H9 (cell line): ENCODE measurements at regions not wholly inside any gene's neighbourhood (a gene's known extent, or its start where the extent isn't known, plus 50 kb on each side); places are given as distances from the start of the nearest gene placed in this dataset.

Experiments used
- DNase-seq: peaks from one replicate; pipeline ENCODE4 v3.0.0-alpha.2; 2017
- H2AFZ ChIP-seq: one replicate; pipeline ENCODE4 v1.6.1; 2013; ENCODE audit warnings: mild to moderate bottlenecking, low read length, control low read depth, moderate library complexity
- H2AK5ac ChIP-seq: 2 replicates; pipeline ENCODE4 v1.6.1; 2013; ENCODE audit warnings: low read length, control low read depth, mixed read lengths; ENCODE audit not compliant: insufficient read length
- H2BK120ac ChIP-seq: one replicate; pipeline ENCODE4 v1.6.1; 2013; ENCODE audit warnings: low read depth, mild to moderate bottlenecking, low read length, control low read depth, inconsistent platforms; ENCODE audit not compliant: poor library complexity, severe bottlenecking
- H2BK12ac ChIP-seq: 2 replicates; pipeline ENCODE4 v1.6.1; 2013; ENCODE audit warnings: low read length, control low read depth, mixed read lengths, low read depth; ENCODE audit not compliant: insufficient read length
- H2BK15ac ChIP-seq: 2 replicates; pipeline ENCODE4 v1.6.1; 2013; ENCODE audit warnings: low read depth, low read length, control low read depth
- H2BK20ac ChIP-seq: one replicate; pipeline ENCODE4 v1.6.1; 2013; ENCODE audit warnings: low read depth, mild to moderate bottlenecking, low read length, control low read depth, inconsistent platforms; ENCODE audit not compliant: poor library complexity, severe bottlenecking
- H2BK5ac ChIP-seq: 2 replicates; pipeline ENCODE4 v1.6.1; 2013; ENCODE audit warnings: low read length, control low read depth, mixed read lengths; ENCODE audit not compliant: insufficient read length
- H3K14ac ChIP-seq: 2 replicates; pipeline ENCODE4 v1.6.1; 2013; ENCODE audit warnings: low read length, control low read depth; ENCODE audit not compliant: insufficient read depth
- H3K18ac ChIP-seq: 2 replicates; pipeline ENCODE4 v1.6.1; 2013; ENCODE audit warnings: low read depth, mild to moderate bottlenecking, mixed read lengths, low read length, control low read depth; ENCODE audit not compliant: insufficient read length
- H3K23ac ChIP-seq: 2 replicates; pipeline ENCODE4 v1.6.1; 2013; ENCODE audit warnings: low read length, control low read depth, mixed read lengths, low read depth; ENCODE audit not compliant: insufficient read length
- H3K23me2 ChIP-seq: 2 replicates; pipeline ENCODE4 v1.6.1; 2013; ENCODE audit warnings: low read depth, mild to moderate bottlenecking, mixed read lengths, low read length, control low read depth; ENCODE audit not compliant: insufficient read length, poor library complexity, severe bottlenecking
- H3K27ac ChIP-seq: 2 replicates; pipeline ENCODE4 v1.5.1; 2013; ENCODE audit warnings: low read length, control low read depth, mixed read lengths, low read depth; ENCODE audit not compliant: insufficient read length
- H3K27me3 ChIP-seq: 2 replicates; pipeline ENCODE4 v1.6.1; 2013; ENCODE audit warnings: low read length, control low read depth, inconsistent platforms; ENCODE audit not compliant: insufficient read depth
- H3K4ac ChIP-seq: 2 replicates; pipeline ENCODE4 v1.6.1; 2013; ENCODE audit warnings: low read depth, mild to moderate bottlenecking, control low read depth, inconsistent platforms, low read length, moderate library complexity
- H3K4me1 ChIP-seq: 2 replicates; pipeline ENCODE4 v1.6.1; 2013; ENCODE audit warnings: low read length, control low read depth, inconsistent platforms; ENCODE audit not compliant: insufficient read depth
- H3K4me2 ChIP-seq: 2 replicates; pipeline ENCODE4 v1.6.1; 2013; ENCODE audit warnings: low read length, control low read depth, mixed read lengths; ENCODE audit not compliant: insufficient read length, insufficient read depth
- H3K56ac ChIP-seq: 2 replicates; pipeline ENCODE4 v1.6.1; 2013; ENCODE audit warnings: low read depth, mild to moderate bottlenecking, mixed read lengths, low read length, control low read depth; ENCODE audit not compliant: insufficient read length
- H3K79me1 ChIP-seq: 2 replicates; pipeline ENCODE4 v1.6.1; 2013; ENCODE audit warnings: low read depth, mild to moderate bottlenecking, moderate library complexity, low read length, control low read depth, inconsistent platforms; ENCODE audit not compliant: insufficient read depth, poor library complexity, severe bottlenecking
- H3K79me2 ChIP-seq: 2 replicates; pipeline ENCODE4 v1.6.1; 2013; ENCODE audit warnings: low read length, control low read depth, inconsistent platforms; ENCODE audit not compliant: insufficient read depth
- H3K9ac ChIP-seq: 2 replicates; pipeline ENCODE4 v1.6.1; 2013; ENCODE audit warnings: low read length, control low read depth, mixed read lengths; ENCODE audit not compliant: insufficient read length; ENCODE audit errors: extremely low read depth
- H3K9me3 ChIP-seq: one replicate; pipeline ENCODE4 v1.6.1; 2013; ENCODE audit warnings: low read depth, low read length, inconsistent platforms; ENCODE audit not compliant: control insufficient read depth
- H3T11ph ChIP-seq: one replicate; pipeline ENCODE4 v1.6.1; 2013; ENCODE audit warnings: mild to moderate bottlenecking, low read length, control low read depth, inconsistent platforms
- H4K20me1 ChIP-seq: one replicate; pipeline ENCODE4 v1.6.1; 2013; ENCODE audit not compliant: control insufficient read depth, insufficient read length, insufficient read depth
- H4K5ac ChIP-seq: 2 replicates; pipeline ENCODE4 v1.6.1; 2013; ENCODE audit warnings: low read depth, mild to moderate bottlenecking, mixed read lengths, low read length, control low read depth; ENCODE audit not compliant: insufficient read length
- H4K8ac ChIP-seq: replicated peaks from 2 replicates; pipeline ENCODE4 v1.6.1; 2013; ENCODE audit warnings: low read length, control low read depth, mixed read lengths, low read depth; ENCODE audit not compliant: insufficient read length
- H4K91ac ChIP-seq: 2 replicates; pipeline ENCODE4 v1.6.1; 2013; ENCODE audit warnings: low read depth, mild to moderate bottlenecking, moderate library complexity, mixed read lengths, low read length, control low read depth; ENCODE audit not compliant: insufficient read length
- H3K27ac Mint-ChIP-seq, 3 experiments: 2 replicates in 2 of 3; 3 replicates in 1 of 3; pipeline ENCODE4 v1.8.0; 2020 to 2021; ENCODE audit warnings: mixed read lengths in 3 of 3, mild to moderate bottlenecking in 1 of 3, moderate library complexity in 1 of 3
- H3K27me3 Mint-ChIP-seq: 2 replicates; pipeline ENCODE4 v1.8.0; 2021; ENCODE audit warnings: low read depth, mild to moderate bottlenecking, moderate library complexity, mixed read lengths
- H3K36me3 Mint-ChIP-seq, 3 experiments: 2 replicates in 2 of 3; 3 replicates in 1 of 3; pipeline ENCODE4 v1.8.0; 2020 to 2021; ENCODE audit warnings: low read depth in 3 of 3, mixed read lengths in 3 of 3; ENCODE audit not compliant: insufficient read depth in 1 of 3
- H3K4me1 Mint-ChIP-seq, 2 experiments: 2 replicates each; pipeline ENCODE4 v1.8.0; 2020; ENCODE audit warnings: mixed read lengths in 2 of 2
- H3K4me3 Mint-ChIP-seq, 2 experiments: 2 replicates in 1 of 2; 3 replicates in 1 of 2; pipeline ENCODE4 v1.8.0; 2020 to 2021; ENCODE audit warnings: mild to moderate bottlenecking in 2 of 2, mixed read lengths in 2 of 2, moderate library complexity in 1 of 2
- H3K9me3 Mint-ChIP-seq, 2 experiments: 2 replicates in 1 of 2; 3 replicates in 1 of 2; pipeline ENCODE4 v1.8.0; 2020; ENCODE audit warnings: mild to moderate bottlenecking in 2 of 2, mixed read lengths in 2 of 2, moderate library complexity in 1 of 2
- CTCF ChIP-seq: fragments of 200-600 bp; sonication (generic); conservative IDR thresholded peaks from 3 replicates; pipeline ENCODE4 v1.8.0; 2021; ENCODE audit warnings: antibody characterized with exemption, mild to moderate bottlenecking
- WGBS: extraction: QIAGEN DNeasy Blood & Tissue Kit; methylation state at CpG from one replicate; pipeline ENCODE4 v1.1.7; 2013; ENCODE audit warnings: missing lambda C conversion rate, low lambda C conversion rate, mixed read lengths; ENCODE audit not compliant: insufficient read length; ENCODE audit errors: extremely low coverage; 5-methylcytosine and 5-hydroxymethylcytosine counted together

GRCh38 chr11:43035086-43035485, 276.7 kb upstream of the API5 start:
- Mint-ChIP-seq H3K27ac (no peak overlapping the region), H3K27me3 (no peaks in the 10 kb centered on the region; the same call in 1 of the 2 replicates), H3K9me3 (no peaks in the 10 kb centered on the region; a peak in 1 of 5 replicates), H3K4me3 (no peak overlapping the region), H3K36me3 (peaks cover 0 to 7% (median 0%) of the 10 kb centered on the region in 3 experiments; a peak in 1 of 7 replicates), H3K4me1 (no peaks in the 10 kb centered on the region)
- no peak overlapping the region for H3K4me2 ChIP-seq
- no peak for TF ChIP-seq CTCF
- H3K27ac ChIP-seq = no peak overlapping the region
- no peaks in the 10 kb centered on the region for H3K27me3 ChIP-seq
- H2BK20ac ChIP-seq = no peak overlapping the region
- WGBS = no CpG with 5 or more reads among the region's 3 CpGs
- H2BK5ac ChIP-seq = no peak overlapping the region
- H3K79me1 ChIP-seq = no peaks in the 10 kb centered on the region
- no peak overlapping the region; the same call in 1 of the 2 replicates for H3K14ac ChIP-seq
- H4K91ac ChIP-seq = no peak overlapping the region
- H3K23ac ChIP-seq = no peak overlapping the region
- H3K23me2 ChIP-seq = no peaks in the 10 kb centered on the region
- no peaks in the 10 kb centered on the region for H3K4me1 ChIP-seq
- no peak overlapping the region for H2BK12ac ChIP-seq
- no peak overlapping the region for H3K18ac ChIP-seq
- H3K9ac ChIP-seq = no peak overlapping the region
- H3K79me2 ChIP-seq = no peaks in the 10 kb centered on the region
- no peak overlapping the region for H3T11ph ChIP-seq
- no peak overlapping the region for H3K56ac ChIP-seq
- DNase-seq = no peak
- H4K20me1 ChIP-seq = no peaks in the 10 kb centered on the region
- H2BK15ac ChIP-seq = no peak overlapping the region
- no peaks in the 10 kb centered on the region for H3K9me3 ChIP-seq
- H4K8ac ChIP-seq = no peak overlapping the region
- no peak overlapping the region for H3K4ac ChIP-seq
- no peak overlapping the region for H4K5ac ChIP-seq
- no peak overlapping the region for H2AFZ ChIP-seq
- no peak overlapping the region for H2AK5ac ChIP-seq
- H2BK120ac ChIP-seq = no peak overlapping the region
